Activated T-helper 1 cell treated with anti-CD3 and anti-CD28 coated beads, Interleukin-12 subunit alpha, Interleukin-12 subunit beta, Interleukin-2, Interleukin-4 antibody, amounts not matched to agents 30 ng/mL and 10 ng/mL and 1 ng/mL, durations not matched to agents 14 hours and 24 hours and 36 hours (primary cell): ENCODE measurements at regions not wholly inside any gene's neighbourhood (a gene's known extent, or its start where the extent isn't known, plus 50 kb on each side); places are given as distances from the start of the nearest gene placed in this dataset.
"Not testable (repeated sequence)": the region's sequence is repeated elsewhere in the genome, so short reads cannot be mapped to it uniquely, and the experiment has no call there.

Experiments used
- DNase-seq: peaks from one replicate; pipeline ENCODE4 v3.0.0; 2021; ENCODE audit warnings: low spot score
- H3K27ac Mint-ChIP-seq: one replicate; pipeline ENCODE4 v1.8.0; 2021; ENCODE audit warnings: mild to moderate bottlenecking, mixed read lengths
- H3K27me3 Mint-ChIP-seq: one replicate; pipeline ENCODE4 v1.8.0; 2022; ENCODE audit warnings: mild to moderate bottlenecking, moderate library complexity, mixed read lengths; ENCODE audit not compliant: insufficient read depth
- H3K36me3 Mint-ChIP-seq: one replicate; pipeline ENCODE4 v1.8.0; 2021; ENCODE audit warnings: low read depth, mixed read lengths
- H3K4me1 Mint-ChIP-seq: one replicate; pipeline ENCODE4 v1.8.0; 2021; ENCODE audit warnings: low read depth, mixed read lengths
- H3K4me3 Mint-ChIP-seq: one replicate; pipeline ENCODE4 v1.8.0; 2021; ENCODE audit warnings: mild to moderate bottlenecking, moderate library complexity, mixed read lengths
- H3K9me3 Mint-ChIP-seq: one replicate; pipeline ENCODE4 v1.8.0; 2021; ENCODE audit warnings: mixed read lengths
- intact Hi-C: fragments of 100-400 bp; cut with micrococcal nuclease; formaldehyde crosslinking; loops from one replicate; pipeline ENCODE4 v1.15.1; 2024

- Mint-ChIP-seq H3K27ac (no peak overlapping the region), H3K4me1 (no peaks in the 10 kb centered on the region), H3K4me3 (no peak overlapping the region), H3K27me3 (peaks cover 11% of the 10 kb centered on the region), H3K9me3 (peaks cover 9% of the 10 kb centered on the region), H3K36me3 (no peaks in the 10 kb centered on the region)
- no peak for DNase-seq
- intact Hi-C loops: no loop called here
These were observed 130.9 kb downstream of the ASB7 start for GRCh38 chr15:100733101-100733842.

- intact Hi-C loops, H3K4me3 Mint-ChIP-seq, H3K27ac Mint-ChIP-seq, H3K4me1 Mint-ChIP-seq, DNase-seq, H3K36me3 Mint-ChIP-seq, H3K9me3 Mint-ChIP-seq: not testable (repeated sequence)
- peaks cover 14% of the 10 kb centered on the region for H3K27me3 Mint-ChIP-seq
These were observed 131.4 kb downstream of the ASB7 start for GRCh38 chr15:100733843-100734185.

- Mint-ChIP-seq H3K4me1 (no peaks in the 10 kb centered on the region), H3K36me3 (no peaks in the 10 kb centered on the region), H3K9me3 (peaks cover 9% of the 10 kb centered on the region), H3K4me3 (no peak overlapping the region), H3K27ac (no peak overlapping the region), H3K27me3 (peaks cover 12% of the 10 kb centered on the region)
- DNase-seq: no peak
- intact Hi-C loops: no loop called here
These were observed 132.2 kb downstream of the ASB7 start for GRCh38 chr15:100734586-100734985.

GRCh38 chr15:100735129-100736053 lies 133.0 kb downstream of the ASB7 start:
- Mint-ChIP-seq H3K27ac (no peak overlapping the region), H3K9me3 (peaks cover 9% of the 10 kb centered on the region), H3K4me1 (no peaks in the 10 kb centered on the region), H3K4me3 (no peak overlapping the region), H3K36me3 (no peaks in the 10 kb centered on the region), H3K27me3 (peaks cover 12% of the 10 kb centered on the region)
- DNase-seq: no peak
- intact Hi-C loops: no loop called here

- no peaks in the 10 kb centered on the region for H3K4me1 Mint-ChIP-seq
- no peak overlapping the region for H3K4me3 Mint-ChIP-seq
- no peaks in the 10 kb centered on the region for H3K36me3 Mint-ChIP-seq
- H3K9me3 Mint-ChIP-seq: peaks cover 9% of the 10 kb centered on the region
- peaks cover 14% of the 10 kb centered on the region for H3K27me3 Mint-ChIP-seq
- intact Hi-C loops: no loop called here
- no peak for DNase-seq
- H3K27ac Mint-ChIP-seq: no peak overlapping the region
These were observed 134.8 kb downstream of the ASB7 start for GRCh38 chr15:100737214-100737613.

GRCh38 chr15:100738614-100739013 lies 136.2 kb downstream of the ASB7 start:
- peaks cover 9% of the 10 kb centered on the region for H3K9me3 Mint-ChIP-seq
- H3K27me3 Mint-ChIP-seq: peaks cover 20% of the 10 kb centered on the region
- H3K4me3 Mint-ChIP-seq: no peak overlapping the region
- H3K4me1 Mint-ChIP-seq: no peaks in the 10 kb centered on the region
- intact Hi-C loops: no loop called here
- DNase-seq: no peak
- no peak overlapping the region for H3K27ac Mint-ChIP-seq
- no peaks in the 10 kb centered on the region for H3K36me3 Mint-ChIP-seq

- Mint-ChIP-seq H3K9me3 (no peaks in the 10 kb centered on the region), H3K27ac (no peak overlapping the region), H3K4me3 (no peak overlapping the region), H3K27me3 (peaks cover 14% of the 10 kb centered on the region), H3K36me3 (no peaks in the 10 kb centered on the region), H3K4me1 (no peaks in the 10 kb centered on the region)
- intact Hi-C loops: no loop called here
- DNase-seq: no peak
These were observed 137.7 kb downstream of the ASB7 start for GRCh38 chr15:100740138-100740537.

- H3K36me3 Mint-ChIP-seq: no peaks in the 10 kb centered on the region
- peaks cover 7% of the 10 kb centered on the region for H3K9me3 Mint-ChIP-seq
- H3K27me3 Mint-ChIP-seq: peaks cover 17% of the 10 kb centered on the region
- H3K4me1 Mint-ChIP-seq: no peaks in the 10 kb centered on the region
- H3K27ac Mint-ChIP-seq: no peak overlapping the region
- H3K4me3 Mint-ChIP-seq: no peak overlapping the region
- intact Hi-C loops: no loop called here
- DNase-seq: no peak
These were observed 128.0 kb upstream of the ALDH1A3 start for GRCh38 chr15:100751585-100751984.

GRCh38 chr15:100753503-100753902 lies 126.1 kb upstream of the ALDH1A3 start:
- DNase-seq: no peak
- intact Hi-C loops: no loop called here
- Mint-ChIP-seq H3K36me3 (no peaks in the 10 kb centered on the region), H3K27me3 (peaks cover 13% of the 10 kb centered on the region), H3K27ac (no peak overlapping the region), H3K4me1 (no peaks in the 10 kb centered on the region), H3K9me3 (no peaks in the 10 kb centered on the region), H3K4me3 (no peak overlapping the region)

- Mint-ChIP-seq H3K4me3 (no peak overlapping the region), H3K36me3 (no peaks in the 10 kb centered on the region), H3K27ac (no peak overlapping the region), H3K9me3 (no peaks in the 10 kb centered on the region), H3K4me1 (no peaks in the 10 kb centered on the region), H3K27me3 (peaks cover 17% of the 10 kb centered on the region)
- intact Hi-C loops: no loop called here
- DNase-seq: no peak
These were observed 122.0 kb upstream of the ALDH1A3 start for GRCh38 chr15:100757661-100758060.

- Mint-ChIP-seq H3K27ac (no peak overlapping the region), H3K4me1 (no peaks in the 10 kb centered on the region), H3K27me3 (peaks cover 17% of the 10 kb centered on the region), H3K9me3 (no peaks in the 10 kb centered on the region), H3K4me3 (no peak overlapping the region), H3K36me3 (no peaks in the 10 kb centered on the region)
- DNase-seq: no peak
- intact Hi-C loops: no loop called here
These were observed 121.1 kb upstream of the ALDH1A3 start for GRCh38 chr15:100758555-100758954.

GRCh38 chr15:100759106-100759505 lies 120.5 kb upstream of the ALDH1A3 start:
- intact Hi-C loops: no loop called here
- peaks cover 17% of the 10 kb centered on the region for H3K27me3 Mint-ChIP-seq
- H3K4me3 Mint-ChIP-seq: no peak overlapping the region
- H3K27ac Mint-ChIP-seq: no peak overlapping the region
- no peaks in the 10 kb centered on the region for H3K9me3 Mint-ChIP-seq
- no peak for DNase-seq
- H3K4me1 Mint-ChIP-seq: no peaks in the 10 kb centered on the region
- H3K36me3 Mint-ChIP-seq: no peaks in the 10 kb centered on the region

GRCh38 chr15:100759698-100760356 lies 119.8 kb upstream of the ALDH1A3 start:
- no peak for DNase-seq
- no peaks in the 10 kb centered on the region for H3K4me1 Mint-ChIP-seq
- H3K27ac Mint-ChIP-seq: no peak overlapping the region
- H3K4me3 Mint-ChIP-seq: no peak overlapping the region
- intact Hi-C loops: no loop called here
- H3K9me3 Mint-ChIP-seq: no peaks in the 10 kb centered on the region
- H3K27me3 Mint-ChIP-seq: peaks cover 17% of the 10 kb centered on the region
- no peaks in the 10 kb centered on the region for H3K36me3 Mint-ChIP-seq
